DMS53 treated with DMSO at 0.1 percent for 48 hours (cell line): ENCODE measurements at regions not wholly inside any gene's neighbourhood (a gene's known extent, or its start where the extent isn't known, plus 50 kb on each side); places are given as distances from the start of the nearest gene placed in this dataset.

Source experiments
- DNase-seq: peaks from one replicate; lab custom pipeline; 2025; ENCODE audit not compliant: unreplicated experiment; lab: John Stamatoyannopoulos, UW

GRCh38 chr3:24639481-24640329 lies 145.1 kb upstream of the THRB start:
- DNase-seq: no peak

GRCh38 chr3:24640330-24640877 lies 145.8 kb upstream of the THRB start:
- no peak for DNase-seq

GRCh38 chr3:24641628-24642027 lies 147.0 kb upstream of the THRB start:
- no peak for DNase-seq

- no peak for DNase-seq
Measured at GRCh38 chr3:24645047-24645446, 150.4 kb upstream of the THRB start.

- DNase-seq: no peak
Measured at GRCh38 chr3:24646790-24647189, 152.1 kb upstream of the THRB start.

- DNase-seq: no peak
Measured at GRCh38 chr3:24648063-24648462, 153.4 kb upstream of the THRB start.

- DNase-seq: no peak
Measured at GRCh38 chr3:24650839-24651238, 156.2 kb upstream of the THRB start.

- DNase-seq: peak; percentile 20
Measured at GRCh38 chr3:24657870-24658510, 163.3 kb upstream of the THRB start.

- DNase-seq: no peak
Measured at GRCh38 chr3:24661175-24661584, 166.5 kb upstream of the THRB start.

GRCh38 chr3:24662449-24663345 lies 168.0 kb upstream of the THRB start:
- no peak for DNase-seq

GRCh38 chr3:24663406-24663805 lies 168.8 kb upstream of the THRB start:
- no peak for DNase-seq

- DNase-seq: no peak
Measured at GRCh38 chr3:24668039-24668438, 173.4 kb upstream of the THRB start.

- no peak for DNase-seq
Measured at GRCh38 chr3:24670871-24671270, 176.2 kb upstream of the THRB start.

GRCh38 chr3:24673596-24673995 lies 178.9 kb upstream of the THRB start:
- DNase-seq: no peak

- no peak for DNase-seq
Measured at GRCh38 chr3:24674261-24674660, 179.6 kb upstream of the THRB start.

- DNase-seq: no peak
Measured at GRCh38 chr3:24678021-24678420, 183.4 kb upstream of the THRB start.

GRCh38 chr3:24678421-24678865 lies 183.8 kb upstream of the THRB start:
- DNase-seq: no peak

- no peak for DNase-seq
Measured at GRCh38 chr3:24679429-24679828, 184.8 kb upstream of the THRB start.

GRCh38 chr3:24680214-24680967 lies 185.7 kb upstream of the THRB start:
- DNase-seq: peak; percentile 0

- no peak for DNase-seq
Measured at GRCh38 chr3:24682141-24682547, 187.5 kb upstream of the THRB start.
